Glutamatergic neuron (in vitro differentiated cells): ENCODE measurements at regions not wholly inside any gene's neighbourhood (a gene's known extent, or its start where the extent isn't known, plus 50 kb on each side); places are given as distances from the start of the nearest gene placed in this dataset.

Experiments
- DNase-seq: peaks from one replicate; pipeline ENCODE4 v3.0.0; 2022
- H3K27ac Mint-ChIP-seq: one replicate; pipeline ENCODE4 v1.8.0; 2020; ENCODE audit warnings: mild to moderate bottlenecking, mixed read lengths, inconsistent platforms; ENCODE audit not compliant: unreplicated experiment
- H3K27me3 Mint-ChIP-seq: one replicate; pipeline ENCODE4 v1.8.0; 2020; ENCODE audit warnings: mild to moderate bottlenecking, moderate library complexity, mixed read lengths, inconsistent platforms; ENCODE audit not compliant: unreplicated experiment
- H3K36me3 Mint-ChIP-seq: one replicate; pipeline ENCODE4 v1.8.0; 2020; ENCODE audit warnings: mild to moderate bottlenecking, mixed read lengths, inconsistent platforms; ENCODE audit not compliant: unreplicated experiment
- H3K4me1 Mint-ChIP-seq: one replicate; pipeline ENCODE4 v1.8.0; 2020; ENCODE audit warnings: mild to moderate bottlenecking, low read depth, mixed read lengths, inconsistent platforms; ENCODE audit not compliant: unreplicated experiment
- H3K4me3 Mint-ChIP-seq: one replicate; pipeline ENCODE4 v1.8.0; 2020; ENCODE audit warnings: mild to moderate bottlenecking, mixed read lengths, inconsistent platforms; ENCODE audit not compliant: unreplicated experiment
- H3K9me3 Mint-ChIP-seq: one replicate; pipeline ENCODE4 v1.8.0; 2020; ENCODE audit warnings: mild to moderate bottlenecking, moderate library complexity, mixed read lengths, inconsistent platforms; ENCODE audit not compliant: unreplicated experiment
- TF ChIP-seq, protein P1 (sequence below): fragments of 200-600 bp; sonication (generic); IDR thresholded peaks from one replicate; pipeline ENCODE4 v1.5.0; 2021; ENCODE audit not compliant: partially characterized antibody, unreplicated experiment

DNA sequence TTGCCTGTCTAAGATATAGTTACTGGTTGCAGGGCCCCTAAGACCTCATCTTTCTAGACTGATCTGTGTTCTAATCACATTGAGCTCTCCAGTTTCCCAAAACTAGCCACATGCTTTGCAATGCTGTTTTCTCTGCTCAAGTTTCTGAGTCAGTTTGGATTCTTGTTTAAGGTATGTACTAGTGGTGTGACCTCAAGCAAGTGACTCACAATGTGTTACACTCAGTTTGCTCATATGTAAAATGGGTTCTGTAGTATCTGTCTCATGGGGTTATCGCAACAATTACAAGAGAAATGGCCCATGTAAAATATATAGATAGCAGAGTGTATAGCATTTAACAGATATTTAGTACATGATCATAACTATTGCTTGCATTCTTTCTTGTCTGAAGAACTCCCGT, 153.1 kb upstream of the ELL2 start:
- TF ChIP-seq, protein P1, sequence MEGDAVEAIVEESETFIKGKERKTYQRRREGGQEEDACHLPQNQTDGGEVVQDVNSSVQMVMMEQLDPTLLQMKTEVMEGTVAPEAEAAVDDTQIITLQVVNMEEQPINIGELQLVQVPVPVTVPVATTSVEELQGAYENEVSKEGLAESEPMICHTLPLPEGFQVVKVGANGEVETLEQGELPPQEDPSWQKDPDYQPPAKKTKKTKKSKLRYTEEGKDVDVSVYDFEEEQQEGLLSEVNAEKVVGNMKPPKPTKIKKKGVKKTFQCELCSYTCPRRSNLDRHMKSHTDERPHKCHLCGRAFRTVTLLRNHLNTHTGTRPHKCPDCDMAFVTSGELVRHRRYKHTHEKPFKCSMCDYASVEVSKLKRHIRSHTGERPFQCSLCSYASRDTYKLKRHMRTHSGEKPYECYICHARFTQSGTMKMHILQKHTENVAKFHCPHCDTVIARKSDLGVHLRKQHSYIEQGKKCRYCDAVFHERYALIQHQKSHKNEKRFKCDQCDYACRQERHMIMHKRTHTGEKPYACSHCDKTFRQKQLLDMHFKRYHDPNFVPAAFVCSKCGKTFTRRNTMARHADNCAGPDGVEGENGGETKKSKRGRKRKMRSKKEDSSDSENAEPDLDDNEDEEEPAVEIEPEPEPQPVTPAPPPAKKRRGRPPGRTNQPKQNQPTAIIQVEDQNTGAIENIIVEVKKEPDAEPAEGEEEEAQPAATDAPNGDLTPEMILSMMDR = no peak
- H3K4me1 Mint-ChIP-seq = peaks cover 2% of the 10 kb centered on the region
- no peak for DNase-seq
- no peaks in the 10 kb centered on the region for H3K9me3 Mint-ChIP-seq
- H3K36me3 Mint-ChIP-seq = no peaks in the 10 kb centered on the region
- no peak overlapping the region for H3K27ac Mint-ChIP-seq
- H3K27me3 Mint-ChIP-seq = no peaks in the 10 kb centered on the region
- H3K4me3 Mint-ChIP-seq = no peak overlapping the region

DNA sequence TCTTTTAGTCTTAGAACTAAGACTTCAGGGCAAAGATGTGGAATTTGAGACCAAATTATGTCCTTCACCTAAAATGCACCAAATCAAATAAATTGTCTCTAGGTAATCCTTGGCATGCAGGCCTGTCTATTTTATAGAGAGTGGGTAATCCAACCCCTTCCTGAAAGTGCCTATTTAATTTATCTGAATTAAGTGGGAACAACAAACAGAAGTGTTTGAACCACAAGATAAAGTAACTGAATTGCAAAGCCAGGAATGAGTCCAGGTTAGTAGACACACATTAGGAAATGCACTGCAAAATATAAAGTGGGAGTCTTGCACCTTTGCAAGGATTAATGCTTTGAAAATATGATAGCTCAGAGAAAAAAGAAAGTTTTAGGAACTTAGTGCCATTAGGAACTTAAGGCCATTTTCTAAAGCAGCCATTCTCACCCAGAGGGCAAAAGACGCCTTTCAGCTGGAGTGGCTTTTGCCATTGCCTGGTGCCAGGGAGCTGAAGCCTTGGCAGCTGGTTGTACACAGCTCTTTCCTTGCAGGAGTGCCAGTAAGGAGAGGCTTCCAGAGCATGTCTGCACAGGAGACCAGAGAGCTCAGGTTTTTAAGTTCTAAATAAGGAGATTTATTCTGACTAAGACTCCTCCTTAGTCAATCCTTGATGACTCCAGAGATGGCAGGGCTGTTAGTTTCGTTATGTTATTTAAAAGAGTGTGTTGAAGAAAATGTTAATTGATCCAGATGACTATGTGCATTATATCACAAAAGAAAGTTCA, 151.7 kb upstream of the ELL2 start:
- no peaks in the 10 kb centered on the region for H3K36me3 Mint-ChIP-seq
- H3K27me3 Mint-ChIP-seq = no peaks in the 10 kb centered on the region
- DNase-seq = no peak
- no peak overlapping the region for H3K27ac Mint-ChIP-seq
- no peaks in the 10 kb centered on the region for H3K4me1 Mint-ChIP-seq
- TF ChIP-seq, protein P1 = no peak
- no peaks in the 10 kb centered on the region for H3K9me3 Mint-ChIP-seq
- H3K4me3 Mint-ChIP-seq = no peak overlapping the region

GRCh38 chr5:96112703-96113102, 151.1 kb upstream of the ELL2 start:
- Mint-ChIP-seq H3K4me3 (no peak overlapping the region), H3K9me3 (no peaks in the 10 kb centered on the region), H3K4me1 (no peaks in the 10 kb centered on the region), H3K27me3 (no peaks in the 10 kb centered on the region), H3K27ac (no peak overlapping the region), H3K36me3 (no peaks in the 10 kb centered on the region)
- DNase-seq = no peak
- TF ChIP-seq, protein P1 = no peak

GRCh38 chr5:96112123-96112670, 150.5 kb upstream of the ELL2 start:
- no peaks in the 10 kb centered on the region for H3K27me3 Mint-ChIP-seq
- H3K27ac Mint-ChIP-seq = no peak overlapping the region
- H3K4me1 Mint-ChIP-seq = no peaks in the 10 kb centered on the region
- DNase-seq = no peak
- no peak overlapping the region for H3K4me3 Mint-ChIP-seq
- TF ChIP-seq, protein P1 = no peak
- no peaks in the 10 kb centered on the region for H3K9me3 Mint-ChIP-seq
- H3K36me3 Mint-ChIP-seq = no peaks in the 10 kb centered on the region

- Mint-ChIP-seq H3K27ac (no peak overlapping the region), H3K27me3 (no peaks in the 10 kb centered on the region), H3K4me1 (no peaks in the 10 kb centered on the region), H3K9me3 (no peaks in the 10 kb centered on the region), H3K4me3 (no peak overlapping the region), H3K36me3 (no peaks in the 10 kb centered on the region)
- TF ChIP-seq, protein P1 = no peak
- no peak for DNase-seq
Measured at GRCh38 chr5:96111080-96111756, 149.6 kb upstream of the ELL2 start.
